ENCODE measurements at regions not wholly inside any gene's neighbourhood (a gene's known extent, or its start where the extent isn't known, plus 50 kb on each side); places are given as distances from the start of the nearest gene placed in this dataset.

DNA sequence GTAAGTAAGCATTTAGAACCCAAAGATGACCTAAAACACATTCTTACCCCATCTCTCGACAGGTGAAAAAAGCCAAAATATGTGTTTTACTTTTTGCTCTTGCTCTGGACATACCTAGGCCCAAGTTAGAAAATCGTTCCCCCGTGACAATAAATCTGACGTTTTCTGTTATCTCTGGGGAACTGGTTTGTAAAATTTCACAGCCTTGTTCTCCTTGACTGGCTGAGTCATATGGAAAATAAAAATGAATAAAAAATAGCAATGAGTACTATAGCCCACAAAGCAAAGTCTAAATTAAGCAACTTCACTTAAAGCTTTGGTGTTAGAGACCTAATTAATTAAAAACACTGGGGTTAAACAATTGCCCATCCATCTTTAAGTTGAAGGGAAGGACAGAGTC, 286.9 kb upstream of the CLINT1 start:
- DNase-seq, result no peak

- DNase-seq, result no peak
Measured at GRCh38 chr5:158143081-158143480, 284.1 kb upstream of the CLINT1 start.

GRCh38 chr5:158142156-158142555, 283.2 kb upstream of the CLINT1 start:
- no peak for DNase-seq

DNA sequence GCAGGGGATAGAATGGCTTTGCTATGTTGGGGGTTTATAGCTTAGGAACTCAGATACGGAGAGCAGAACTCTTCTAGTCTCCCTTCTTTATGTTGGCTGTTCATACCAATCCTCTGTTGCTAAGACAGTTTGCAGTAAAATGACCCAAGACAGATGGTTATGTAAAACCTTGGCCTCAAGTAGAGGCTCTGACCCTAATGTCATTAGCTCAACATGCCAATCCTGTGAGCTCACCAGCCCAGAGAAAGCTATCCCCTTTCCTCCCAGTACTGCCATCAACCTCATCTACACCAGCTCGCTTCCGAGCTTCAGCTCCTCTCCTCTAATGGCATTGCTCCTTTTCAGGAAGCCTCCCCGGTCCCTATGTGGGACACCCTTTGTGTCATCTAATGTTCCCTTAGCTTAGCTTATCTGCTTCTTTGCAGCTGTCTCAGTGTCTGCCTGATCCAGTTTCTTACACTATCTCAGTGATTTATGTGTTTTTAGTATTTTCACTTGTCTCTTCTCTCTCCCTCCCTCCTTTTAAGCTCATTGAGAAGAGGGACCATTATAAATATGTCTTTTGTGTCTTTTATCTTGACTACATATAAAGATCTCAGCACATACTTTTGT, 281.3 kb upstream of the CLINT1 start:
- DNase-seq, result no peak

DNA sequence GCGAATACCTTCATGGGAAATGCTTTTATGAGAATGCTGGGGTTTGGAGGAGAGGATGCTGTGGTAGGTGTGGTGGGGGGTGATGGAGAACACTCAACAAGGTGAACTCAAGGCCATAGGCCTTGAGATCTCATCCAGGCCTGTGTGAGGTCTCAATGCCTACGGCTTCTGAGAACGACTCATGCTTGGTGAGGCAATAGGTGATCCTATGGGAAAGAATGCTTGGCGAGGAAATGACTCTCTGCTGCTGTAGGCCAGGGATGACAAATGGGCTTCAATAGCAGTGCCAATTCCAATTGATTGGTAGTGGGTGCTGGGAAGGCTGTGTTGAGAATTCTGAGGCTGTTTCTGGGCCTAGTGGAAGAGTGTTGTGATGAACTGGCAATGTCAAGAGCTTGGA, 280.2 kb upstream of the CLINT1 start:
- DNase-seq, result no peak

DNA sequence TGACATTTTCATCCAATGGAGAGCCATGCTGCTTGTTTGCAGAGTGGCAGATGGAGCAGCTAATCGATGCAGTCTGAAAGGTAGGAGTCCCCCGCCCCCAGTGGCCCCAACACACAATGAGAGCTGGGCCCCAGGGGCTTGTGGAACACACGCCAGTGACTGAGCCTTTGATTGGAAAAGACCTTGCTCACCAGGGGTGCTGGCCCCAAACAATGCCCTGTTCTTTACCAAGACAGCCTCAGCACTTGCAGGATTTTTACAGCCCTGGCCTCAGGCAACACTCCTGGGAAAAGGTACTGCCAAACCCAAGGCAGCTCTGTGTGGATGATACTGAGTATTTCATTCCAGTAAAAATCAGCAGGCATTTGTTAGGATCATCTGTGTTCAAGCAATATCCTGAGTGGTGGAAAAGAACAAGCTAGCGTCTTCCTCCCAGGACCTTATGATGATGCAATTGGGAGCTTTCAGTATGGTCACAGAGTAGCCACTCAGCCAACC, 276.8 kb upstream of the CLINT1 start:
- no peak for DNase-seq

DNA sequence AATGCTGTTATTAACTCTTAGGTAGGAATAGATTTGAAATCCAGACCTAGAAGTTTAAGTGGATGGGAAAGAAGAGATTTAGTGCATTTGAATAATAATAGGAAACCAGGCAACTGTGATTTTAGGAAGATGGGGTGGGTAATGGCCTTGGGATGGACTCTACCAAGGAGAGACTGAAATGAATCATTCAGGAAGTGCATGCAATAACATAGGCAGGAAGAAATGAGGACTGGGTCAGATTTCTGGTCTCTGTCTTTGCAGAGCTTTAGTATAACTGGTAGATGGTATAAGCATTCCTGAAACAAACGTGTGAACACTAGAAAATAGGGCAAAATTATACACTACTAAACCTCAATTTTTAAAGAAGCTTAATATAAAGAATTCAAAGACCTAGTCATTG, 274.4 kb upstream of the CLINT1 start:
- DNase-seq, result no peak

DNA sequence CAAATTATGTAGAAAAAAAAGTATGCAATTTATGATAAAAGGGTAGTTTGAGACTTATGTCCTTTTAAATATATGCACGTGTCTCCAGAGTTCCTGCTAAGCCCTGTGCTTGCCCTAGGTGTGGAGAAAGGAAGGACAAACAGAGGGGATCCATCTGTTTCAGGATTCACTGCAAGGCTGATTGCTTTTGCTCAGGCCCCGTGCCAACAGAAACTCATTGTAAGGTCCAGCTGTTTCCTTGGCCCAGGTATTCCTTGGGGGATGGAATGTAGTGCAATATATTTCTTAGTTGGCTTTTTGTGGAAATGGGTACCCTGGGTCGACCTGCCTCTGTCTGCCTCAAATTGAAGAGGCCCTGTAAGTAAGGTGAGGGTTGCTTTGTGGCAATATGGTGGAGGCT, 268.6 kb upstream of the CLINT1 start:
- DNase-seq, result no peak

GRCh38 chr5:158126442-158127405, 267.8 kb upstream of the CLINT1 start:
- DNase-seq, result no peak

DNA sequence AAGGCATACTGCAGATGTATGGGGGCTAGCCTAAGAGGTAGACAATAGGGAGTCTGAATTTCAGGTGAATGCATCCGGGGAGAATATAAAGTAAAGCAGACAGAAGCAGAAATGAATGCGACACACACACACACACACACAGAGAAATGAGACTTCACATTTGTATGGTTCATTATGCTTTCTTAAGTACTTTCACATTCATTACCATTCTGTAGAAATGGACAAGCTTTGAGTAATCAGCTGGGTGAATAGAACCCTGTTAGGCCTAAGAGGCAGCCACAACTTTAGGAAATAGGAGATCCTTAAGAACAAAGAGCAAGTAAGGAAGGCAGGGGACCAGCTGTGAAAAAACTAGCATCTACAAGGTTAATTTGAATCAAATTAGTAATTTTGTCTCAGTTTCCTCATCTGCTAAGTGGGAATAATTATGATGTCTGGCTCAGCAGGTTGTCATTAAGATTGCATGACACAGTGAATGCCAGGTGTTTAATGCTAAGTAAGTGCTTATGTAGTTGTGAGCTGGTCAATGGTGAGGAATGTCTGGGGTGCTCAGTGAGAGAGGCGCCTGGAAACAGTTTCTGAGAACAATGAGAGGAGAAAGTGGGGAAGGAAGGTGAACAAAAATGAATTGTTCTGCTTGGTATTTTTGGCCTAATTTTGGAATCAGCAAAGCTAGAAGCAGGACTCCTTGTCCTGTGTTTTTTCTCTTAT, 265.8 kb upstream of the CLINT1 start:
- DNase-seq, result no peak

- DNase-seq, result no peak
Measured at GRCh38 chr5:158123595-158123994, 264.6 kb upstream of the CLINT1 start.

DNA sequence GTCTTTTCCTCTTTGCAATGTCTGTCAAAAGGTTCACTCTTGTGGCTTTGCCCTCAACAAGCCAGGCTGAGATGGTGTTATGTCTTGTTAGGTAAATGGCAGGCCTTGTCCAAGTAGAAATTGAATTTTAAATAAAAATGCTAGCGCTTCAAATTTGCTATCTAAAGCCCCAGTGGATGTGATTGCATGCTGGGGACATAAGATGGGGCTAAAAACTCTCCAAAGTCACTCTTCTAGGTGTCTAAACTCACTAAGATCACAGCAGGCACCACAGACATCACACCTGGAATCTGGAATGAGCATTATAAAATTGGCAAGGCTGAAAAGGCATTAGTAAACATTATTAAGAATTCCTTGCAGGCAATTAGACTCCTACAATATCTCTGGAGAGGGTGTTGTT, 262.7 kb upstream of the CLINT1 start:
- no peak for DNase-seq

DNA sequence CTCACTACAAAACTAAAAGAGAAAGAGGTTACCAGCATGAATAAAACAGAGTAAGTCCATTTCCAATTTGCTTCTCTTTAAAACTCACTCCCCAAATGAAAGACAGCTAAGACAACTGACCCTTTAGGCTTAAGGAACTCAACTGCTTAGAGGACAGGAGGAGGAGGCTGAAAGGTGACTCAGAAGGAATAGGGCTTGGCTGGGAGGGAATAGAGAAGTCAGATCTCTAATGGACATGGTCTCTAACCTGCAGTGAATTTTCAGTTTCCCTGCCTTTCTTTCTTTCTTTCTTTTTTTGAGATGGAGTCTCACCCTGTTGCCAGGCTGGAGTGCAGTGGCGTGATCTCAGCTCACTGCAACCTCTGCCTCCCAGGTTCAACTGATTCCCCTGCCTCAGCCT, 261.8 kb upstream of the CLINT1 start:
- DNase-seq, result no peak

DNA sequence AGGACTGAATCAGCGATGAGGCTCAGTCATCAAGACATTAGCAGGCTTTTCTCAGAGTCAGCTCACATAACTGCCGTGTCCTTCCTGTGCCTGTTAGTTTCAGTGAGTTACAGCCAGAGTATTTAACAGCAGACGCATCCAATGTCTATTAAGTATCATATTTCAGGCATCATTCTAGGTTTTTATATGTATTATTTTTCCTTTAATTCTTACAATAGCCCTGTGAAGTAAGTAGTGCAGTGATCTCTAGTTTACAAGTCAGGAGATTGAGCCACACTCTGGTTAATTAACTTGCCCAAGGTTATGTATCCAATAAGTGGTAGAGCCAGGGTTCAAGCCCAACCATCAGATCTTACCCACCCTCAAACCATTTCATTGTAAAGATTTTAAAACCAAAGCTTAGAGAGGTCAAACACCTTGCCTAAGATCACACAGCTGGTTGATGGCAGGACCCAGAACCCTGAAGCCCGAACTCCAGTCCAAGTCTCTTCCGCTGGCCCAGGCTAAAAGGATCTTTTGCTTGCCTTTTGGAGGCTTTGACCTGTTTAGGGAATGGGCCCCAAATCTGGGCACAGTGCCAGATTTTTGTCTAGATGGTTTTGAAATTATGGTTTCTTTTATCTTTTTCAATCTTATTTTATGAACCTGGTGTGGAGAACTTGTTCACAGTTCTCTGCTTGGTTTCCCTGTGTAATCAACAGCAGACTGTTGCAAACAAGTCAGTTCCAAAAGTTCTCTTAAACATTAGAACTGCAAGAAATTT, 261.2 kb upstream of the CLINT1 start:
- DNase-seq, result no peak

DNA sequence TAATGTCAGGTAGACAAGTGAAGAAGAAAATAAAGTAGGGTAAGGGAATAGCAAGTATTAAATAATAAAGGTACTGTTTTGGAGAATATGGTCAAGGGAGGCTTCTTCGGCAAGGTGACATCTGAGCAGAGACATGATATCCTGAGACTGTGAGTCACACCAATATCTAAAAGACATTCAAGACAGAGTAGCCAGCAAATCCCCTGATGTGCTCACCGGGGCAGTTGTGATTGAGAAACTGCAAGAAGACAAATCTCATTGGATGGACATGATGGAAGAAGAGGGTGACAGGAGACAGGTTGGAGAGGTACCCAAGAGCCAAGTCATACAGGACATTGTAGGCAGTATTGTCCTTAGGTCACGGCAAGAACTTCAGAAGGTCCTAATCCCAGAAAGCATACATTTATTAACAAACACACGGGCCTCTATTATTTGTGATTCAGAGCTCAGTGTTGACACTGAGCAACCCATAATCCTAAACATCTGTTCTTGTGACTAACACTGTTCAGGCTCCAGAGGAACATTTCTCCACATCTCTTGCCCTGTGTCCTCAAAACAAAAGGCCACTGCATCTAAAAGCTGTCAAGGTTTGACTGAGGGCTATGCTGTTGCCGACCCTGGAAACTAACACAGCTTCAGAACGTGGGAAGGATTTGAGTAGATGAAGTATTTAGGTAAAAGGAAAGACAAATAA, 258.7 kb upstream of the CLINT1 start:
- DNase-seq, result no peak

DNA sequence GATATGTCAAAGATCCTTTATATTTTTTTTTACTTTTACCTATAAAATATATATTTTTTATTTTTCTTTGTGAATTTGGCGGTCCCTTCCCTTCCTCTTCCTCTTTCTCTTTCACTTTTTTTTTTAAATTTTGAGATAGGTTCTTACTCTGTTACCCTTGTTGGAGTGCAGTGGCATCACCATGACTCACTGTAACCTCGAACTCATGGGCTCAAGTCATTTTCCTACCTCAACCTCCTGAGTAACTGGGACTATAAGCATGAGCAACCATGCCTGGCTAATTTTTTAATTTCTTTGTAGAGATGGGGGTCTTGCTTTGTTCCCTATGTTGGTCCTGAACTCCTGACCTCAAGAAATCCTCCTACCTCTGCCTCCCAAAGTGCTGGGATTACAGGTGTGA, 258.0 kb upstream of the CLINT1 start:
- DNase-seq, result no peak

DNA sequence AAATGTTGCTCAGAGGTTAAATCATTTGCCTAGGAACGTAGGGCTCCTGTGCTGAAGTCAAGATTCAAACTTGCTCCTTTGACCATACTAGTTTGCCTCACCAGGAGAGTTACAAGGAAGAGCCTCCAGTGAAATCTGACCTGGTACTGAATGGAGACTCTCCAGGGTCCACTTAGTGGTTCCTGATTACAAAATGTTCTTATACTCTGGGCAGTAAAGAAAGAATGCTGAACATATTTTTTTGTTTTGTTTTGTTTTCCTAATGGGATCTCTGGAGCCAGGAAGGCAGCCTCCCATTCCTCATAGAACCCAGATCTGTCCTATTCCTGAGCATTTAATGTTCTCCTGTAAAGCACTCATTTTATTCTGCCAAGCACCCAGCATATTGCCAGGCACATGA, 256.5 kb upstream of the CLINT1 start:
- no peak for DNase-seq

GRCh38 chr5:158108177-158108576, 249.2 kb upstream of the CLINT1 start:
- no peak for DNase-seq

DNA sequence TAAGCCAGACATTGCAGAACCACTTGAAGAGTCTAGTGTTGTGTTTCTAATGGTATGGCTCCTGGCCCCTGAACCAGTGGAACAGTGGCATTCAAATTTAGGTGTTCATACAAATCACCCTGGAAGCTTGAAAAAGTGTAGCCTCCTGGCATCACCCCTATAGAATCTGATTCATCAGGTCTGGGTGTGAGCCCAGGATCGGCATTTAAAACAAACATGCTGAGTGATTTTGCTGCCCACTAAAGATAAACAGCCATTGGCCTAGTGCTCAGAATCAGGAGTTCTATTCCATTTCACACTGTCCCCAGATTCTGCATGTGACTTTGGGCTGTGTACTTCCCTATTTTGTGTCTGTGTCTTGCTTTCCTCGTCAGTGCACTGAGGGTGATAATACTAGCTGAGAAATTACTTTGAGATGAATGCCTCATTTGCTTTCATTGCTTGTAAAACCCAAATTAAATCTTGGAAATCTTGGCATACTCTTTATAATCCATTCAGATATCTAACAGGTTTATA, 241.5 kb upstream of the CLINT1 start:
- DNase-seq, result no peak

DNA sequence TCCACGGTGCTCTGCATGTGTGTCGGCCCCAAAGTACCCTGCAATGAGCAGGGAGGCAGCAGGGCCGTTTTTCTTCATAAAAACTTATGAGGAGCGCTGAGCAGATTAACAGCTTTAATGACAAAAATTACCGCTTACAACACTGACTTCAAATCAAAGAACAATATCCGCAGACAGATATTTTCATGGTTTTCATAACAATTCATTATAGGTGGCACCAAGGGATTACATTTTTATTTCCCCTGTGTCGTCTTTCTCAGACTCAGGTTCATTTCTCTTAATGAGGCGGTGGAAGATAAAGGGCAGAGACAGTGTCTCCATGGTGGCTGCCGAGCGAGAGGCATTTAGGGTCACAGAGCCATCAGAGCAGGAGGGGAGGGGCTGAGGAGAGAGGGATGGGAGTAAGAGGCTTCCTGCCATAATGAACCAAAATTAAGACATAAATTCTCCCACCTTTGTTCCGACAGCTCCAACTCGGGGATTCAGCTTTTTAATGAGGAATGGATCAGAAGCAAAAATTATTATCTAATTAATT, 240.7 kb upstream of the CLINT1 start:
- DNase-seq, result no peak

DNA sequence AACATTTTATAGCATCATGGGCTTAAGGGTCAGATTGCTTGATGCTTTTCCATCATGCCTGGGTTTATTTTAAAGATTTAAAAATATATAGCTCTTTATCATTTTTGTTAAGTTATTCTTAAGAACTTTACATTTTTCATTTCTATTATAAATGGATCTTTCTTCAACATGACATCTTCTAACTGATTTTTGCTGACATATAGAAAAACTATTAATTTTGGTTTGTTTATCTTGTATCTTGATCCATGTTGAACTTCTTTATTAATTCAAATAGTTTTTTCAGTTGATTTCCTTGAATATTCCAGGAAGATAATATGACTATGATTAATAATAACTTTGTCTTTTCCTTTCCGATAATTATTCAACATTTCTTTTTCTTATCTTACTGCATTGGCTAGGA, 237.9 kb upstream of the CLINT1 start:
- DNase-seq, result no peak

- no peak for DNase-seq
Measured at GRCh38 chr5:158086856-158087255, 227.9 kb upstream of the CLINT1 start.
